Transverse colon (tissue), 4 donors: ENCODE measurements at regions not wholly inside any gene's neighbourhood (a gene's known extent, or its start where the extent isn't known, plus 50 kb on each side); places are given as distances from the start of the nearest gene placed in this dataset.

Experiments used
- DNase-seq: peaks from one replicate; pipeline ENCODE4 v3.0.0-alpha.2; 2019
- H3K27ac ChIP-seq, 4 donors: fragments of 200-600 bp; sonication (generic); 2 replicates each; pipeline ENCODE4 v1.5.1; 2016 to 2018; ENCODE audit warnings: inconsistent platforms in 4 of 4
- H3K27me3 ChIP-seq: fragments of 200-600 bp; sonication (generic); 2 replicates; pipeline ENCODE4 v1.5.1; 2017; ENCODE audit warnings: inconsistent platforms
- H3K36me3 ChIP-seq, 4 donors: fragments of 200-600 bp; sonication (generic); 2 replicates each; pipeline ENCODE4 v1.5.1; 2017 to 2019; ENCODE audit warnings: inconsistent platforms in 4 of 4
- H3K4me1 ChIP-seq, 4 donors: fragments of 200-600 bp; sonication (generic); 2 replicates each; pipeline ENCODE4 v1.5.1; 2017 to 2020; ENCODE audit warnings: inconsistent platforms in 4 of 4
- H3K4me3 ChIP-seq, 4 donors: fragments of 200-600 bp; sonication (generic); 1 replicate in 1 of 4; 2 replicates in 3 of 4; pipeline versions ENCODE4 v1.5.1 to v1.6.1; 2017 to 2019; ENCODE audit warnings: inconsistent platforms in 4 of 4
- H3K9me3 ChIP-seq, 2 donors: fragments of 200-600 bp; sonication (generic); 2 replicates each; pipeline ENCODE4 v1.5.1; 2017 to 2019; ENCODE audit warnings: inconsistent platforms in 2 of 2
- CTCF ChIP-seq, 5 experiments: fragments of 200-600 bp in 3 of 5; fragments of 450-650 bp in 2 of 5; sonication (generic) in 3 of 5; IDR thresholded peaks; 1 replicate in 2 of 5; 2 replicates in 3 of 5; pipeline ENCODE4 v1.5.1; 2016 to 2017; ENCODE audit warnings: antibody characterized with exemption in 5 of 5, inconsistent platforms in 3 of 5, mild to moderate bottlenecking in 2 of 5, moderate library complexity in 1 of 5
- EP300 ChIP-seq: sonication (generic); formaldehyde crosslinking; IDR thresholded peaks from one replicate; pipeline ENCODE4 v1.6.1; 2017; ENCODE audit warnings: antibody characterized with exemption, low read depth
- POLR2A ChIP-seq: fragments of 450-650 bp; IDR thresholded peaks from one replicate; pipeline ENCODE4 v1.6.1; 2016; ENCODE audit warnings: antibody characterized with exemption, mild to moderate bottlenecking, moderate library complexity
- POLR2AphosphoS5 ChIP-seq, 3 donors: sonication (generic); formaldehyde crosslinking; IDR thresholded peaks; one replicate each; pipeline ENCODE4 v1.6.1; 2016; ENCODE audit warnings: antibody characterized with exemption in 3 of 3
- WGBS, 2 donors: methylation state at CpG; one replicate each; pipeline ENCODE4 v1.1.5; 2018; ENCODE audit warnings: low coverage in 1 of 2; 5-methylcytosine and 5-hydroxymethylcytosine counted together
- in situ Hi-C, 4 donors: fragments of 200-750 bp; cut with MboI; loops; one replicate each; pipeline versions ENCODE4 v1.15.0 to v1.15.1; 2017; ENCODE audit warnings: low sequenced_read_pairs in 3 of 4, low pct_ligation_motif_present in 1 of 4, low pct_unique_long_range_greater_than_20kb in 1 of 4
- intact Hi-C: fragments of 100-400 bp; cut with DNase I; formaldehyde crosslinking; loops from one replicate; pipeline ENCODE4 v1.15.1; 2023; ENCODE audit warnings: low total_unique reads

GRCh38 chr9:86638109-86638508 is 283.9 kb upstream of the TUT7 start:
- H3K27me3 ChIP-seq = peaks cover 11% of the 10 kb centered on the region
- no peaks in the 10 kb centered on the region for H3K36me3 ChIP-seq
- H3K4me1 ChIP-seq = peaks cover 0 to 9% (median 0%) of the 10 kb centered on the region in 4 donors
- intact Hi-C loops = no loop called here
- in situ Hi-C loops = no loop called here
- TF ChIP-seq EP300 (no peak), POLR2AphosphoS5 (IDR thresholded peaks at IDR 0.05) (no peak)
- WGBS, 2 donors = 88 to 100% methylated on average over 1 of the region's 1 CpG
- no peak overlapping the region for H3K4me3 ChIP-seq
- H3K27ac ChIP-seq = no peak overlapping the region
- H3K9me3 ChIP-seq = no peaks in the 10 kb centered on the region
- no peak for DNase-seq

GRCh38 chr9:86637515-86637914 is 283.3 kb upstream of the TUT7 start:
- intact Hi-C loops (no loop called here), in situ Hi-C loops (no loop called here)
- 44 to 65% methylated on average over 5 to 11 of the region's 11 CpGs for WGBS, 2 donors
- no peaks in the 10 kb centered on the region for H3K9me3 ChIP-seq
- no peak overlapping the region for H3K27ac ChIP-seq
- no peak for DNase-seq
- no peak overlapping the region for H3K4me3 ChIP-seq
- TF ChIP-seq CTCF (IDR thresholded peaks at IDR 0.05) = peak in 3 of 5 experiments; percentile 11 to 23 (median 19)
- TF ChIP-seq EP300 = no peak
- H3K36me3 ChIP-seq = no peaks in the 10 kb centered on the region
- H3K27me3 ChIP-seq = peaks cover 11% of the 10 kb centered on the region
- peaks cover 0 to 9% (median 0%) of the 10 kb centered on the region in 4 donors for H3K4me1 ChIP-seq

GRCh38 chr9:86636519-86636918 is 282.3 kb upstream of the TUT7 start:
- intact Hi-C loops = no loop called here

GRCh38 chr9:86636038-86636437 is 281.8 kb upstream of the TUT7 start:
- H3K4me1 ChIP-seq = peaks cover 0 to 9% (median 0%) of the 10 kb centered on the region in 4 donors
- in situ Hi-C loops (no loop called here), intact Hi-C loops (no loop called here)
- no peak for DNase-seq
- no peak overlapping the region for H3K4me3 ChIP-seq
- peaks cover 6% of the 10 kb centered on the region for H3K27me3 ChIP-seq
- H3K36me3 ChIP-seq = no peaks in the 10 kb centered on the region
- H3K27ac ChIP-seq = no peak overlapping the region
- TF ChIP-seq POLR2AphosphoS5 (IDR thresholded peaks at IDR 0.05) (no peak), EP300 (no peak), CTCF (IDR thresholded peaks at IDR 0.05) (no peak), POLR2A (no peak)
- WGBS, 2 donors = 89% methylated on average over 6 of the region's 6 CpGs; no CpG with 5 or more reads in 1 of the 2 donors
- no peaks in the 10 kb centered on the region for H3K9me3 ChIP-seq

More at GRCh38 chr9:86636519-86636918, 282.3 kb upstream of the TUT7 start:
- Histone ChIP-seq H3K4me1 (peaks cover 0 to 9% (median 0%) of the 10 kb centered on the region in 4 donors), H3K4me3 (no peak overlapping the region), H3K9me3 (no peaks in the 10 kb centered on the region), H3K27ac (no peak overlapping the region), H3K27me3 (peaks cover 6% of the 10 kb centered on the region), H3K36me3 (no peaks in the 10 kb centered on the region)
- DNase-seq = no peak
- in situ Hi-C loops = no loop called here
- 62 to 100% methylated on average over 1 to 4 of the region's 4 CpGs for WGBS, 2 donors
- no peak for TF ChIP-seq POLR2AphosphoS5 (IDR thresholded peaks at IDR 0.05)
- no peak for TF ChIP-seq POLR2A
- no peak for TF ChIP-seq CTCF (IDR thresholded peaks at IDR 0.05)
- TF ChIP-seq EP300 = no peak

GRCh38 chr9:86634501-86634900 is 280.3 kb upstream of the TUT7 start:
- Histone ChIP-seq H3K27me3 (peaks cover 6% of the 10 kb centered on the region), H3K4me1 (no peaks in the 10 kb centered on the region), H3K9me3 (no peaks in the 10 kb centered on the region), H3K4me3 (no peak overlapping the region), H3K36me3 (no peaks in the 10 kb centered on the region), H3K27ac (no peak overlapping the region)
- TF ChIP-seq CTCF (IDR thresholded peaks at IDR 0.05) (no peak), POLR2A (no peak), POLR2AphosphoS5 (IDR thresholded peaks at IDR 0.05) (no peak), EP300 (no peak)
- WGBS, 2 donors = 91% methylated on average over 1 of the region's 1 CpG; no CpG with 5 or more reads in 1 of the 2 donors
- intact Hi-C loops (no loop called here), in situ Hi-C loops (no loop called here)
- DNase-seq = no peak
